ENCODE measurements at regions not wholly inside any gene's neighbourhood (a gene's known extent, or its start where the extent isn't known, plus 50 kb on each side); places are given as distances from the start of the nearest gene placed in this dataset.
A peak's percentile ranks its signal among the peaks of the same experiment; 100 is the strongest.

DNA sequence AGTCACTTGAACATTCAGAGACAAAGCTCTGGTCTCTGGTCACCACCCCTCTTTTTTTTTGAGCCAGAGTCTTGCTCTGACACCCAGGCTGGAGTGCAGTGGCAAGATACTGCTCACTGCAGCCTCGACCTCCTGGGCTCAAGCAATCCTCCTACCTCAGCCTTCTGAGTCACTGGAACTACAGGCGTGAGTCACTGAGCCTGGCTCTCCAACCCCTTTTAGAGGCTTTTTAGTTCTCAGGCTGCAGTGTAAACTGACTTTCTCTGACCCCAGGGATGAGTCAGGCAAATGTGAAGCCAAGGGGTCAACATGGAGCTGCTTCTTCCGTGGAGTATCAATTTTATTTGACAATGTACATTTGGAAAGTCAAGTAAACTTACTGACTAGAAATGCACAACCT is 229.2 kb downstream of the PTTG2 start:
- peak; percentile 3 for DNase-seq

DNA sequence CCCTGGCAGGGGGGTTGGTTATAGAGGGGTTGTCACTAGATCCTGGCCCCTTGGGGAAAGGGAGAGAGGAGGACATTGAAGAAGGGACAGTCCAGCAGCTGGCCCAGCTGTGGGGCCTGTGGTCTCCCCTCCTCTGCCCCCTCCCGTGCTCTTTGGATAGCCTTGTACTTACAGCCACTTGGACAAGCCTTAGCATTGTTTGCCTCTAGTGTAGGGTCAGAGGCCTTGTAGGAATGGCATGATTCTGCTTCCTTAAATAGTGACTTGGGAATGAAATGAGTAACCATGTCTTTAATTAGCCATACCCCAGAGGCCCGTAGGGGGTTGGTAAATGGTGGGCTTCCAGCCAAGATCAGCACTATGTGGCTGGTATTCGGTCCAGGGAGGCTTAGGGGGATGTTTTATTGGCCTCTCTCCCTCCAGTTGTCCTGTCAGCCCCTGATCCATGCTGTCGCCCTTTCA is 230.6 kb downstream of the PTTG2 start:
- DNase-seq: no peak

DNA sequence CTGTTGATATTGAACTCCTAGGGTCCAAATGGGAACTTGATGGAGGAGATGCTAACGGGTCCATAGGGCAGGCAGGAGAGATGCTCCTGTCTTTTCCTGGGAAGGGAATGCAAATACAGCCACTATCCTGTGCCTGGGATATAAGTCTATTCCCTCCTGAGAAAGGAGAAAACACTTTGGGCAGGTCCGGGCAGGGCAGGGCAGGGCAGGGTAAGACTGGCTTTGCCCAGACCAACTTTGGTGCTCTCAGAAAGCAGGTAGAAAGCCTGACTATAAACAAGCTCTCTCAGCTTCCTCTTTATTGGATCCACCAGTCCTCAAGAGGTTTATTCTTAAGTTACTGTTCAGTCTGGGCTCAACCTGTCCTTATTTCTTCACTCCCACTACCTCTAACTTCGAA is 232.3 kb downstream of the PTTG2 start:
- DNase-seq: no peak

DNA sequence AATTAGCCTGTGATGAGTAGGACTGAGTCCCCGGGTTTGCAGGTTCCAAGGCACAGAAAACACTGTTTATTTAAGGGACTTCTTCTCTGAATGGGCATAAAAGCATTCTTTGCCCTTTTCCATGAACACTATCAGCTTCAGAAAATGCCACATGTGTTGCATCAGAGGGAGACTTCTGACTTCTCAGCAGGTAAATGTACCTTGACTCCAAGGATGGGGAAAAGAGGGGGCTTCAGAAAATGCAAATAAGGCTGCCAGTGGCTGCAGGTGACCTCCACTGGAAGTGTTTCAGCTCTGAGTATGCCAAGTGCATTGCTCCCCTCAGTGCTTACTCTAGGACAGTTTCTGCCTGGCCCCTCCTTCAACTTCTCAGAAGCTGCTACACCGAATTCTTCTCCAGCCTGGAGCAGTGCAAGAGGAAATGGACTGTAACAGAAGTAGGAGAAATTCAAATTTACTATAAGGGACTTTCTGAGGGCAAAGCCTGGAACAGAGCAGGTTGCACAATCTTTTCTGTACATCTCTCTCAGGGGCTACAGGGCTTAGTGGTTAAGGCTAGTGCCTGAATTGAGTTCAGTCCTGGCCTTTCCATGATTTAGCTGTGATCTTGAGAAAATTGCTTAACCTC is 233.2 kb downstream of the PTTG2 start:
- DNase-seq: no peak

DNA sequence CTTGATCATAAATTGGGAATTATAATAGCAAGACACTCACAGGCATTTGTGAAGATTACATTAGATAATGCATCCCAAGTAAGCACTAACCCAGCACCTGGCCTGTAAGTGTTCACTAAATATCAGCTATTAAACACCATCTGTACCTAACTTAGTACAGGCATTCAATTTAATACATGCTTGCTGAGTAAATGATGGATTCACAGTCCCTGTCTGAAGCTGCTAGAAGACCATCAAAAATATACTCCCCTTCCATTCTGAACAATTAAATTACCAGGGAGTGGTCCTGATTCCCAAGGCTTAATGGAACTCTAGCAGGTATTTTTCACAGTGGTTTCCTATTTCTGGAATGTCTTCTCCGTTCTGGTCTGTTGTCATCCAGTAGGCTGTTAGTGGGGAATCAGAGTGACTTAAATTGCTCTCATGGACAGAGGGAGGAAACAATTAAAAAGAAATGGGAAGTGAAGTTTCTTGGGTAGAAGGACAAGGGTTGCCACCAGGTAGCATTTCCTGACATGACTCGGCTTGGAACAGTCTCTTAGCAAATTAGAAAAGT is 233.9 kb downstream of the PTTG2 start:
- no peak for DNase-seq

DNA sequence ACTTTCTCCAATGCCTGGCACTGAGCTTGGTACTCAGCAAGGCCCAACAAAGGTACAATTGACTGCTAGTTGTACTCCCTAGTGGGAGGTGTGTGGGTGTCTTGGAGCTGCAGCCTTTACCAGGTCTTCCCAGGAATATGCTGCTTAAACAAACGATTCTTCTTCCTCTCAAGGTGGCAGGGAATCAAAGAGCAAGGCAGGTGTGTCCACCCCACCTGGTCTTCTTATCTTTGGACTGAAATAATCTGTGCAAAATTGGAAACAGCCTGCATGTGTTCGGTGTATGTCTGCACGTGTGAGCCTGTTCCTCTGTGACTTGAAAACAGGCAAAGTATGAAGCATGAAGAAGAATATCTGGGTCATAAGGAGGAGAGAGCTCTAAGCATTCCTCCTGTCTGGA is 235.3 kb downstream of the PTTG2 start:
- no peak for DNase-seq

DNA sequence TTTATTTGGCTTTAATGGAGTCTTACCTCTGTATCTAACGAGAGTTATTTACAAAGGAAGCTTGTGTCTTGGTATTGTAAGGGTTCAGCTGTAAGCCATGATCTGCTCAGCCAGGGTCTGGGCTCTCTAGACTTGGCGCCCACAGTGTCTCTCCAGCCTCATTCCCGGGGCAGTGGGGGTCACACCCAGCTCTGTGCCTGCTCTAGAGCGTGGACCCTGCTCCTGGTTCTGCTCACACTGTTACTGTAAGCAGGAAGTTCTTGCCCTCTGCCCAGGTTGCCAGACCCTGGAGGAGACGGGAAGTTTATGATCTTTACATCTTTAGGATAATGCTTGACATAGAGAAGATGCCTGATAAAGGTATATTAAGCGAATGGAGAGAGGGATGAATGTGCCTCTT is 235.7 kb downstream of the PTTG2 start:
- no peak for DNase-seq

DNA sequence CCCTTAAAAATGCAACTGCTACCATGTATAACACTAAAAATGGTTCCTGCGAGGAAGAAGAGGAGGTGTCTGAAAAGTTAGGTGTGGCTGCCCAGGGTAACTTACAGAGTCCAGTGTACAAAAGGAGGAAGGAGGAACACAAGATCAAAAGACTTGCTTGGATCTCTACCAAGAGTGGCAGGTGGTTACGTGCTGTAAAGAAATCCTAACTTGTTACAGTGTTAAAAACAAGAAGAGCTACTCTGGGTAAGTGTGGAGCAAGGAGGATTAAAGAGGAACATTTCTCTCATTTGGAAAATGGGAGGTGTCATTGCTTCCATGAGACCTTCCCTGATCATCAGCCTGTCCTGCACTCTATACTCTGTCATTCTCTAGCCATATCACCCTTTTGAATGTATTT is 242.0 kb downstream of the PTTG2 start:
- DNase-seq: no peak

DNA sequence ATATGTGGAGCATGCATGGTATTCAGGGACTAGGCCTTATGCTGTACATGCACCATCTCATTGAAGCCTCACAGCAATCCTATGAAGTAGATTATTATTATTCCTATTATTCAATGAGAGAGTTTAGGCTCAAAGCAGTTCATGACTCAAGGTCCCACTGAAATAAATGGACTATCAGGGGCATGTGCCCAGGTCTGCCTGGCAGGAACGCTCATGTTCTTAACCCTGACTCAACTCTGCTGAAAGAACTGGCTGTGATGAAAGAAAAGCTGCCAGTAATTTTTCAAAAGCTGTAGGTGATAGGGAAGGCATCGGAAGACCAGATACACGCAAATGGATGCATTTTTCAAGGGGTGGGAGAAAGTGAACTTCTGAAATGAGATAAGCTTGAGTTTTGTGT is 243.4 kb downstream of the PTTG2 start:
- DNase-seq: no peak

DNA sequence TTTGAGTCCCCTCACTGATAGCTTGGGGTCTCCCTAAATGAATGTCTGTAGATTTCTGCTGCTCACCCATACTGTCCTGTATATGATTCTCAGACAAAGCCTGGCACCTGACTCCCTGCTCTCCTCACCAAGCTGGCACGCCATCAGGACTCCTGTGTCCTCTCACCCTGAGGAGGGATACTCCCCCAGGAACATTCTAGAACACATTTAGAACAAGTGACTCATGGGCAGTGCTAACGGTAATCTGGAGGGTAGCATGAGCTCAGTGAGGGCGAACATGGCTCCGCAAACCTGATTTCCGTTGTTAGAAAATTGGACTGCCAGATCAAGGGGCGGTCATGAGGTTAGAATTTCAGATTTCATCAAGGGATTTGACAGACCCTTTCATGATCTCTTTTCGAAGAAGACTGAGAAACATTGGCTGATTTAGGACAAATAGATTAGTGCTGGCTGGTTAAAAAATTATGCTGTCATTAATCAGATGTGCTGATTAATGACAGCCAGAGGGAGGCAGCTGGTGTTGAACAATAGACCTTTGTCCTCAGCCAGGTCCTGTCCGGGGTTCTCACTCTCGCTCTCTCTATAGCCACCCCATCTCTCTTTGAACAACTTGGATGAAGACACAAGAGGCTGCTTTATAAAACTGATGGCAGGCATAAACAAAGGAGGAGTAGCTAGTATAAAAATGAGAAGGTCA is 244.3 kb downstream of the PTTG2 start:
- DNase-seq: no peak

DNA sequence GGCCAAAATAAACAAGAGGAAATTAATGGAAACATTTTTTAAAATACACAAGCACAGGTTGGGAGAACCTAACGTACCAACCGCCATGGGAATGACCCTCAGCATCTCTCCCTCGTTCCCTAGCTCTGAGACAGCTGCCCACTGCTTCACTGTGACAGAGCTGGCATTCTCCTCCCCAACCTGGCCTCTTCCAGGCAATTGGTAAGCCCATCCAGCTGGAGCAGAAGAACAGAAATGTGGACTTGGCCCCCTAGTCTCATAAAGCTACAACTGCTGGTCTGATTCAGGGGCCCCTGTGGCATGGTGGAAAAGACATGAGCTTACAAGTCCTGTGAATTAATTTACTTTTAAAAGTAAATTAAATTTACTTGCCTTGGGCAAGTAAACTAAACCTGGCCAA is 245.1 kb downstream of the PTTG2 start:
- no peak for DNase-seq

DNA sequence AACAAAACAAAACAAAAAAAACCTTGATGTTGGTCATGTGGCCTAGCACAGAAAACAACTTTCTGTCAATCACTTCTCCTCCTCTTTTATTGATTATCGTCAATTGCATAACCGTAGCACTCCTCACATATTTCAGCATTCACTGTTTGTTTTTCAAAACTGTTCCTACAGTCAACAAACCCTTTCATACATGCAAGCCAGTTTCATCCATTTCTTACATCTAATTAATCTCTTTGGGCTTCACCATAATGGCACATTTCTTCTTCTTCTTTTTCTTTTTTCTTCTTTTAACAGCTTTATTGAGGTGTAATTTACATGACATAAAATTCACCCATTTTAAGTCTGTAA is 246.9 kb downstream of the PTTG2 start:
- DNase-seq: no peak

DNA sequence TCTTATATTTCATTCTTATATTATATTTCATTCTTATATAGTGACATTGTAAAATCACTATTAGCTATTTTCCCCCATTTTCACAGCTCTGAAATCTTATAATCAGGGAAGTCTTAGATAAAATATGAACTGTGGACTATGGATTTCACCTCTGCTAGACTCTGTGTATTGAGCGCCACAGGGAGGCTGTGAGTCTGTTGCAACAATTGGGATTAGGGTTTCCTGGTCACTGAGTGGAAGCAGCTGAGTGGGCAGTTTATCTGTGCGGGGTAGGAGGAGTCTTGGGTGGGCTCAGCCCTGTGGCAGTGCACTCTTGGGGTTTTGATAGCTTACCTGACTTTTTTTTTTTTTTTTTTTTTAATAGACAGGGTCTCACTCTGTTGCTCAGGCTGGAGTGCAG is 249.5 kb downstream of the PTTG2 start:
- no peak for DNase-seq

DNA sequence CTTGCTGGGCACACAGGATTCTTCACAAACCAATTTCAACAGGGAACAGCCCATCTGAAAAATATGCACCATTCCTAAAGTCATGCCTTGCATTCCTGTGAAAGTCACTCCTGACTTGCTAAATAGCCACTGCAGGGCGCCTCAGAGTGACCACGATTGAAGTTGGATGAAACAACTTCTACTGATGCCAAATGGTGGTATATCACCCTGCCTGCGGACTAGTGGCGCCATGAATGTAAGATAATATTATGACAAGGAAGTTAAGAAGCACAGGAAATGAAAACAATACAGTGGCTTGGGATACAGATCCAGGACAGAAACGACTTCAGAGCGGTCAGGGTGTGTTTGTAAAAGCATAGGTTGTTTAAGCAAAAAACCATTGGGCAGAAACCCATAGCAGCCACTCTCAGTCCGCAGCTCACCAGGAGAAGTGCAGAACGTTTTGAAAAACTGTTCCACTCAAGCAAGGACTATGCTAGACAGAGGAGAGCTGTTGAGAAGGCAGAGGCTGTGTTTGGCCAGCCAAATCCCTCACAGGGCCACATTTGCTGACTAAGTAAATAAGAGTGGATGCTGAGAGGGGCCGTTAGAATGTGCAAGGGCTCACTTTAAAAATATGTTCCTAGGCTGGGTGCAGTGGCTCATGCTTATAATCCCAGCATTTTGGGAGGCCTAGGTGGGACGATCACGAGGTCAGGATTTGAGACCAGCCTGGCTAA is 250.4 kb downstream of the PTTG2 start:
- no peak for DNase-seq

DNA sequence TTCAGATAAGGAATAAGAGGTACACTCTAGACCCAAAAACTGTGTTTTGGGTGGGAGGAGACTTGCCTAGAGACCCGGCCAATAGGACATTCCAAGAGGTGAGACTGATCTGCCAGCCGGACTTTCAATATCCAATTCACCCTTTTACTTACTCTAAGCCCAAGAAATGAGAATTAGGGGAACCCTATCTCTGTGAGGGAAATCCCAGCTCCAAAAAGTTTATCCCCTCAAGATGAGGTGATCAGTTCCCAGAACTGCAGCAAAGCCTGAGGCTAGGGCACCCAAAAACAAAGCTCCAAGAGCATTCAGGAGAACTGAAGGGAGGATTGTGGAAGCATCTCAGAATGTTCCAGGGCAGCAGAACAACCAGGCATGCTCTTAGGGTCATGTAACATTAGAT is 251.7 kb downstream of the PTTG2 start:
- no peak for DNase-seq

DNA sequence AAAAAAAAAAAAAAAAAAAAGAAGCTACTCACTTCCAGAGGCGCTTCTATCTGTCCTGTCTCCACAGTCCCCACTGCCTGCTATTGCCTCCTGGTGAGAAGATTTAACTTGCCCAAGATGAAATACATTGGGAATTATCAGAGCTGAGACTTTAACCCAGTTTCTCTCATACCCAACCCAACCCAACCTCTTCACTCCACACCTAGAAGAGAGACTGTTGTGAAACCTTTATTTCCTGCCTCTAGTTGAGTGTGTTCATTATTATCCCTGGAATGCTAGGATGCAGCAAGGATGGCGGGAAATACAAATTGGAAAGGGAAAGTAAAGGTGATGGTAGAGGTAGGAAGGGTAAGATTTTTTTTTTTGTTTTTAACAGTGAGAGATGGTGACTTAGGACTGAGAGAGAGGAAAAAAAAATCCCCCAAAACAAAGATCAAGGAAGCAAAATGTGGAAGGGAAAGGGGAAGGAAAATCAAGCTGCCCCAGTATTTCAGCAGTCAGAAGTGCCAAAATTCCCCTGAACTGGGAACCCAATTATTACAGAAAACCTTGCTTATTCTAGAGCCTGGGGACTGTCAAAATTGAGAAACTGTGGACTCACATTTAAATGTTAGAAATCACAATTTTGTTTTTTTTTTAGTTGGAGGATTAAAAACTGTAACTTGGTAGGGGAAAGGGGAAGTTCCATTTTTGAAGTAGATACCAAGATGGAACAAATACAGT is 253.0 kb downstream of the PTTG2 start:
- DNase-seq: no peak

DNA sequence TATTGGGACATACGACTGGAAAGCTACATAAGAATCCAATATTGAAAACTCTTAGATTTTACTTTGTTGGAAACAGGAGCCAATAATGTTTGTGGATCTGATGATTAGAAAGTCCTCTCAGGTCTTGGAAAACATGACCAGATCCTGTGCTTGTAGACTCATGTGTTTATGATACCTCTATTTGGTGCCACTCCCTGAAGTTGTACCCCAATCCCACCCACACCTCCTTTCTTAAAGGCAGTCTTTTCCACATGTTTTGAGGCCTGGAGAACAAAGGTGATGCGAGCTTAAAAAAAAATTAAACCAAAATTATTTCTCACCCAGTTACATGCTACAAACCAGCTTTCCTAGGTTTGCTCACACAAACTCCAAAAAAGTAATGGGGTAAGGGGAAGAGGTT is 262.7 kb downstream of the PTTG2 start:
- DNase-seq: no peak

DNA sequence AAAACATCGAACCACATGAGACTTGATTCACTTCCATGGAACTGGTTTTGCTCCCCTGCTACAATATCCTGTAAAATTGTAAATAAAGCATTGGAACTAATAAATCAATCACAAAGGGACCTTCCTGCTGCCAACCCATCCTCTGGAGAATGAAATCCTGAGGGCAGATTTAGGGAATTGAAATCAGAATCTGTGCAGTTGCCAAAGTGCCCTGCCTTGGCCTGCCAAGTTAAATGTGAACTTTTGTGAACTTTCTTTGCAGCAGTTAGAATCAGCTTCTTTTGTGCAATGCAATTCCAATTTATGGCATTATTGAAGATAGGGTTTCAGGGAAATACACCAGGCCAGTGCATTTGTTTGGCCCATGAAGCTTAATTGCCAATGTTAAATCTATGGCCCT is 263.1 kb downstream of the PTTG2 start:
- no peak for DNase-seq

DNA sequence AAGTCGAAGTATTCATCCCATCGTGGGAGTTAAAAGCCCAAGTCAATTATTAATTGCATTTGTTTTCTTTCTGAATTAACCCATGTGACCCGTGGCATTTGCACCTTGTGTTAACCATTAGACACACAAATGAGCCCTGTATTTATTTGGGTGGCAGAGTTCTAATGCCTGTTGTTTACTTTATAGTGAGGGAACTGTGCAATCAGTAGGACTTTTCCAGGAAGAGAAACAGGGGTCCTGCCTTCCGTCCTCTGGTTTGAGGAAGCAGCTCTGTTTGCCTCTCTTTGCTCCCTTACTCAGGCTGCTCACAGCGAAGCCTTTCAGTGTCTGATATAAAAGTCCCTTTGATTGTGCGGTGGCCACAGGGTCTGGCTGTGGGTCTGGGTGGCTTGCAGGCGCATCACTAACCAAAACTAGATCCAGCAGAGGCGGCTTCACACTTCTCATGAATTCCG is 263.6 kb downstream of the PTTG2 start:
- DNase-seq: no peak

DNA sequence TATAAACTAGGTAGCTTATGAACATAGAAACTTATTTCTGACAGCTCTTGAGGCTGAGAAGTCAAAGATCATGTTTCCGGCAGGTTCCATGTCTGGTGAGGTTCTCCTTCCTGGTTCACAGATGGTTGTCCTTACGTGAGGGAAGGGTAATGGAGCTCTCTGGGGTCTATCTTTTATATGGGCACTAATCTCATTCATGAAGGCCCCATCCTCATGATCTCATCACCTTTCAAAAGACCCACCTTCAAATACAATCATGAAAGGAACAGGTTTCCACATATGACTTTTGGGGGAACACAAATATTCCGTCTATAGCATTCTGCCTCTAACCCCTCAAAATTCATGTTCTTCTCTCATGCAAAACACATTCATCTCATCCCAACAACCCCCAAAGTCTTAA is 264.7 kb downstream of the PTTG2 start:
- no peak for DNase-seq

DNA sequence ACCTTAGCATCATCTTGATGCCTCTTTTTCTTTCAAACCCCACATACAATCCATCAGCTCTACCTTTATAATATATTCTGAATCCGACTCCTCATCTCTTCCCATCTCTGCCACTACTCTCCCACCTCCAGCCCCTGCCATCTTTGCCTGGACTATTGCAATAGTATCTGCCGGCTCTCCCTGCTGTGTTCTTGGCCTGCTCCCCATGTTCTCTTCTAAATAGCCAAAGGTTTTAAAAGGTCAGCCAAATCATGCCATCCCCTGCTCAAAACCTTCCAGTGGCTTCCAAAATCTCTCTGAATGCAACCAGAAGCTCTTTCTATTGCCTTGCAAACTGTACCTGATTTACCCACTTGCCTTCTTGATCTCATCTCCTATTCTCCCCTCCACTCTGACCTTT is 266.0 kb downstream of the PTTG2 start:
- DNase-seq: no peak

DNA sequence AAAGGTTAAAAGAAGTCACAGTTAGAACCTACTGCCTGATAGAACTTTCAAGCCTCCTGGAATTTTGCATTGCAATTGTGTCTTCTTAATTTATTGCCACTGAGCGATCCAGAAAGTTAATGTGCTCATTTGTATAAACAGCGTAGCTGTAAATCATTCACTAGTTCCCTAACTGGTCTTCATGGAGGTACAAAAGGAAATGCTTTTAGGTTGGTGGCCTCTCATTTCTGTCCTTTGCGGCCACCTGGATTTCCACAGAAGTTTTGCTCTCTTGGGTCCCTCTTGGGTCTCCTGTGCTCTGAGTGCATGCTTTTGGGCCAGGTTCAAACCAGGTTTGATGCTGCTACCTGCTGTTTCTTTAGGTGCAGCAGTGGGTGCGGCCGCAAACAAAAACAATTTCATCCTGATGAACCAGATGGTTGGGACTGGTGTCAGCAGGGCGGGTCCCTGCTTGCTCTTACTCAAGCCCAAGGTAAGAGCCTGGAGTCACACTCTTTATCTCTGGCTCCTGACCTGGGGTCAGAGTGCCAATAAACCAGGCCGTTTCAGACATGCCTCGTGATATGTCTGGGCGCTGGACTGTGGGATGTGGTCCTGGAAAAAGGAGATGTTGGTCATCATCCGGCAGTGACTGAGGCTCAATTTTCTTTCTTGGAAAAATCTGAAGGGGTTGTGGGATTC is 270.1 kb downstream of the PTTG2 start:
- DNase-seq: no peak
